AG10803 (cell line): ENCODE measurements at regions not wholly inside any gene's neighbourhood (a gene's known extent, or its start where the extent isn't known, plus 50 kb on each side); places are given as distances from the start of the nearest gene placed in this dataset.

Source experiments
- DNase-seq: peaks from one replicate; pipeline ENCODE4 v3.0.0; 2010; ENCODE audit warnings: low read depth
- H3K4me3 ChIP-seq: 2 replicates; pipeline ENCODE4 v1.5.1; 2011; ENCODE audit warnings: mild to moderate bottlenecking, low read length, control low read depth
- CTCF ChIP-seq: conservative IDR thresholded peaks from 2 replicates; pipeline ENCODE4 v1.5.1; 2011; ENCODE audit warnings: mild to moderate bottlenecking, low read length, control low read depth, inconsistent platforms

- no peak overlapping the region for H3K4me3 ChIP-seq
- no peak for TF ChIP-seq CTCF
- DNase-seq = peak; percentile 14
Measured at GRCh38 chr13:107066355-107066754, 498.4 kb upstream of the ARGLU1 start.

- no peak for DNase-seq
- no peak for TF ChIP-seq CTCF
- H3K4me3 ChIP-seq = no peak overlapping the region
Measured at GRCh38 chr13:107065036-107065435, 497.1 kb upstream of the ARGLU1 start.

- no peak for DNase-seq
- TF ChIP-seq CTCF = no peak
- H3K4me3 ChIP-seq = no peak overlapping the region
Measured at GRCh38 chr13:107057028-107057631, 489.2 kb upstream of the ARGLU1 start.

- TF ChIP-seq CTCF = no peak
- H3K4me3 ChIP-seq = no peak overlapping the region
- peak; percentile 80 for DNase-seq
Measured at GRCh38 chr13:107043021-107043956, 475.4 kb upstream of the ARGLU1 start.

GRCh38 chr13:107035778-107036177, 467.8 kb upstream of the ARGLU1 start:
- TF ChIP-seq CTCF = no peak
- DNase-seq = peak; percentile 75
- H3K4me3 ChIP-seq = no peak overlapping the region

GRCh38 chr13:107035186-107035585, 467.2 kb upstream of the ARGLU1 start:
- no peak overlapping the region for H3K4me3 ChIP-seq
- DNase-seq = peak; percentile 12
- no peak for TF ChIP-seq CTCF

- DNase-seq = no peak
Measured at GRCh38 chr13:107034236-107034872, 466.4 kb upstream of the ARGLU1 start.

More at GRCh38 chr13:107034236-107034872, 466.4 kb upstream of the ARGLU1 start:
- no peak overlapping the region for H3K4me3 ChIP-seq
- TF ChIP-seq CTCF = no peak
